Activated CD4-positive, alpha-beta T cell treated with anti-CD3 and anti-CD28 coated beads for 48 hours (primary cell): ENCODE measurements at regions not wholly inside any gene's neighbourhood (a gene's known extent, or its start where the extent isn't known, plus 50 kb on each side); places are given as distances from the start of the nearest gene placed in this dataset.
A peak's percentile ranks its signal among the peaks of the same experiment; 100 is the strongest.

Experiments
- DNase-seq: peaks from one replicate; pipeline ENCODE4 v3.0.0-alpha.2; 2020

- DNase-seq: no peak
These were observed 323.1 kb downstream of the TENT4A start for GRCh38 chr5:7036192-7036835.

- no peak for DNase-seq
These were observed 325.8 kb downstream of the TENT4A start for GRCh38 chr5:7039074-7039473.

- DNase-seq: no peak
These were observed 326.9 kb downstream of the TENT4A start for GRCh38 chr5:7040111-7040510.

GRCh38 chr5:7043797-7044196, 330.6 kb downstream of the TENT4A start:
- no peak for DNase-seq

GRCh38 chr5:7047511-7048261, 334.5 kb downstream of the TENT4A start:
- no peak for DNase-seq

- DNase-seq: no peak
These were observed 337.8 kb downstream of the TENT4A start for GRCh38 chr5:7050986-7051385.

- DNase-seq: no peak
These were observed 339.9 kb downstream of the TENT4A start for GRCh38 chr5:7053125-7053524.

GRCh38 chr5:7053528-7054209, 340.4 kb downstream of the TENT4A start:
- no peak for DNase-seq

GRCh38 chr5:7066471-7067235, 329.3 kb upstream of the ADCY2 start:
- DNase-seq: no peak

- DNase-seq: no peak
These were observed 327.8 kb upstream of the ADCY2 start for GRCh38 chr5:7068156-7068555.

GRCh38 chr5:7068899-7069298, 327.0 kb upstream of the ADCY2 start:
- DNase-seq: no peak

- no peak for DNase-seq
These were observed 323.8 kb upstream of the ADCY2 start for GRCh38 chr5:7072188-7072587.

GRCh38 chr5:7073666-7074065, 322.3 kb upstream of the ADCY2 start:
- no peak for DNase-seq

- DNase-seq: no peak
These were observed 321.8 kb upstream of the ADCY2 start for GRCh38 chr5:7074176-7074575.

- no peak for DNase-seq
These were observed 320.5 kb upstream of the ADCY2 start for GRCh38 chr5:7075470-7075869.

- no peak for DNase-seq
These were observed 317.8 kb upstream of the ADCY2 start for GRCh38 chr5:7078101-7078500.

GRCh38 chr5:7078901-7079300, 317.0 kb upstream of the ADCY2 start:
- DNase-seq: no peak

- DNase-seq: no peak
These were observed 315.4 kb upstream of the ADCY2 start for GRCh38 chr5:7080501-7080900.

GRCh38 chr5:7087719-7088297, 308.1 kb upstream of the ADCY2 start:
- DNase-seq: no peak

- DNase-seq: no peak
These were observed 307.1 kb upstream of the ADCY2 start for GRCh38 chr5:7088849-7089248.

GRCh38 chr5:7094626-7095025, 301.3 kb upstream of the ADCY2 start:
- peak; percentile 7 for DNase-seq

- no peak for DNase-seq
These were observed 299.6 kb upstream of the ADCY2 start for GRCh38 chr5:7096294-7096693.

- no peak for DNase-seq
These were observed 290.6 kb upstream of the ADCY2 start for GRCh38 chr5:7105358-7105757.
